Naive B cell (primary cell): ENCODE measurements at regions not wholly inside any gene's neighbourhood (a gene's known extent, or its start where the extent isn't known, plus 50 kb on each side); places are given as distances from the start of the nearest gene placed in this dataset.
A peak's percentile ranks its signal among the peaks of the same experiment; 100 is the strongest.

ENCODE experiments used
- ATAC-seq, 2 donors: fragments of 150-1000 bp; cut with Tn5 transposase; 2 replicates each; pipeline ENCODE4 v1.10.0; 2021; ENCODE audit warnings: low read depth in 2 of 2, mild to moderate bottlenecking in 2 of 2, moderate library complexity in 2 of 2
- DNase-seq: peaks from one replicate; pipeline ENCODE4 v3.0.0; 2022
- H3K27ac Mint-ChIP-seq, 6 donors: one replicate each; pipeline ENCODE4 v1.8.0; 2020 to 2022; ENCODE audit warnings: mild to moderate bottlenecking in 6 of 6, mixed read lengths in 6 of 6, moderate library complexity in 5 of 6, inconsistent platforms in 2 of 6
- H3K27me3 Mint-ChIP-seq, 3 donors: one replicate each; pipeline ENCODE4 v1.8.0; 2021 to 2022; ENCODE audit warnings: mixed read lengths in 3 of 3, mild to moderate bottlenecking in 1 of 3
- H3K36me3 Mint-ChIP-seq, 2 donors: one replicate each; pipeline ENCODE4 v1.8.0; 2020 to 2022; ENCODE audit warnings: mixed read lengths in 2 of 2, inconsistent platforms in 1 of 2, mild to moderate bottlenecking in 1 of 2
- H3K4me1 Mint-ChIP-seq, 3 donors: one replicate each; pipeline ENCODE4 v1.8.0; 2020 to 2022; ENCODE audit warnings: mixed read lengths in 3 of 3, inconsistent platforms in 1 of 3, mild to moderate bottlenecking in 1 of 3, moderate library complexity in 1 of 3
- H3K4me3 Mint-ChIP-seq, 8 donors: one replicate each; pipeline ENCODE4 v1.8.0; 2020 to 2022; ENCODE audit warnings: mild to moderate bottlenecking in 8 of 8, mixed read lengths in 8 of 8, moderate library complexity in 8 of 8, inconsistent platforms in 2 of 8
- H3K9me3 Mint-ChIP-seq, 7 donors: one replicate each; pipeline ENCODE4 v1.8.0; 2020 to 2022; ENCODE audit warnings: mixed read lengths in 7 of 7, mild to moderate bottlenecking in 5 of 7, inconsistent platforms in 2 of 7, moderate library complexity in 1 of 7

DNA sequence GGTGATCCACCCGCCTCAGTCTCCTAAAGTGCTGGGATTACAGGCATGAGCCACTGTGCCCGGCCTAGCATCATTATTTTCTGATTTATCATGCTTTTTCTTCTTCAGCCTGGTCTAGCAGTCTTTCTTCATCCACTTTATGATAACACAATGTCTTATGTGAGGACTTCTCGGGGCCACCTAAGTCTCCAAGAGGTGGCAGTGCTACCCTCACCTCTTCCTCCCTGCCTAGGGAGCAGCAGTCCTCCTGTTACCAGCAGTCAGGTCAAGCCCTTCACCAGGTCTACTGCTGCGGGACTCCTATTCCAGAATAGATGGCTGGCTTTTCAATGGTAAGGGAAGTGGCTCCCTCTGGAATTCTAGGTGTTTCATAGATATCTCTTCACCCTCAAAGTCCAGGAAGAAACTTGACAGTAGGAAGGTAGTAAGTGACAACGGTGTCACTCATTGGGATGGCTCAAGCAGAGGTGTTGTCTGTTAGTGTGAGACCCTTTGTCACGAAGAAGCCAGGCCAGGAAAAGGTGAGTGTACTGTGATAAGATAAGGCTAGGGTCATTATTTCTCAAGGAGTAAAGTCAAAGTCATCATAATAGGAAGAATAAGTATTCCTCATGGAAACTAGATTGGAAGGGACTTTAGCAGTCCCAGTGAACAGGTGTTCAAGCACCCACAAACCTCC is 164.0 kb downstream of the KLF5 start:
- Mint-ChIP-seq H3K4me1 (no peaks in the 10 kb centered on the region), H3K27me3 (no peaks in the 10 kb centered on the region), H3K36me3 (no peaks in the 10 kb centered on the region), H3K4me3 (no peak overlapping the region), H3K9me3 (peaks cover 0 to 8% (median 2%) of the 10 kb centered on the region in 7 donors), H3K27ac (peak overlapping the region in 2 of 6 donors; percentile 2 to 47)
- DNase-seq: no peak
- no peak for ATAC-seq

DNA sequence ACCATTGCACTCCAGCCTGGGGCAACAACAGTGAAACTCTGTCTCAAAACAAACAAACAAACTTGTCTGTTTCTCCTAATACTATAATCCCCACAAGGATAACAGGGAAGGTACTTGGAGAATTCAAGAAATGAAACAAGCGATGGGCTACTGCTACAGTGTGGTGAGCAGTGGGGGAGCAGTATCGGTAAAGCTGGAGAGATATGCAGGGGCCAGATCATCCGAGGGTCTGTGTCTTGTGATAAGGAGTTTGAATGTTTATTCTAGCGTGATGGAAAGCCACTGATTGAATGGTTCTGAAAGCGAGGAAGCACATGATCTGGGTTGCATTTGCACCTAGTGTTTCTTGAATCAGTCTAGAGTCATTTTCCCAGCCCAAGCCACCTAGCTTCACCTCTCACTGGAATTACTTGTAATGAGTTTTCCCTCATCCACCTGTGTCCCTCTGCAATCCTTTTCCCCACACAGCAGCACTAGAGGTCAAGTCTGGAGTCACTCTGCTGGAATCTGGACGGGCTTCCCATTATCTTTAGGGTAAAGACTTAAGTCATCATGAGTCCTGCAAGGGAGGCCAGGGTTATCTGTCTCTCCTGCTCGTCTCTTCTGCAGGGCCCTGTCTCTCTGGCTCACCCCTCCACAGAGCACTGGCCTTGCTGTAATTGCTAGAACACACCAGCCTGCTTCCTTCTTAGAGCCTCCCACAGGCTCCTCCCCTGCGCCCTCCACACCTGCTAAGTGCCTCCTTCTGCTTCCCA is 162.3 kb downstream of the KLF5 start:
- ATAC-seq: no peak
- Mint-ChIP-seq H3K27ac (no peak overlapping the region), H3K36me3 (no peaks in the 10 kb centered on the region), H3K4me1 (no peaks in the 10 kb centered on the region), H3K27me3 (no peaks in the 10 kb centered on the region), H3K9me3 (peaks cover 0 to 5% (median 0%) of the 10 kb centered on the region in 7 donors), H3K4me3 (no peak overlapping the region)
- no peak for DNase-seq

DNA sequence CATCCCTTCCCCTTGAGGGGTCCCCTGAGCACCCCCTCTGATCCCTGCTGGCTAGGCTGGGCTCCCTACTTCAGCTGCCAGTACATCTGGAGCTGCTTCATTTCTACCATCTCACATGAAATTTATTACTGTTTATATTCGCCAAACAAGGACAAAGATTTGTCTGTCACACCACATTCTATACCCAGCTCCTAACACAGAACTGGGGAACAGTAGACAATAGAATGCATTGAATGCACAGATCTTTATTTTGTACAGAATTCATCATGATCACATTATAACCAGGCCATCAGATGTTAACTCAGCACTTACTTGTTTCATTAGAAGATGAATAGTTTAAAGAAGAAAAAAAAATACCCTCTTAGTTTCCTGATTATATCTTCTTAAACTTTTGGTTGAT is 159.4 kb downstream of the KLF5 start:
- Mint-ChIP-seq H3K27ac (peak overlapping the region in 1 of 6 donors; percentile 29), H3K36me3 (no peaks in the 10 kb centered on the region), H3K4me3 (no peak overlapping the region), H3K9me3 (peaks cover 0 to 5% (median 0%) of the 10 kb centered on the region in 7 donors), H3K27me3 (no peaks in the 10 kb centered on the region), H3K4me1 (no peaks in the 10 kb centered on the region)
- DNase-seq: no peak
- ATAC-seq: no peak

DNA sequence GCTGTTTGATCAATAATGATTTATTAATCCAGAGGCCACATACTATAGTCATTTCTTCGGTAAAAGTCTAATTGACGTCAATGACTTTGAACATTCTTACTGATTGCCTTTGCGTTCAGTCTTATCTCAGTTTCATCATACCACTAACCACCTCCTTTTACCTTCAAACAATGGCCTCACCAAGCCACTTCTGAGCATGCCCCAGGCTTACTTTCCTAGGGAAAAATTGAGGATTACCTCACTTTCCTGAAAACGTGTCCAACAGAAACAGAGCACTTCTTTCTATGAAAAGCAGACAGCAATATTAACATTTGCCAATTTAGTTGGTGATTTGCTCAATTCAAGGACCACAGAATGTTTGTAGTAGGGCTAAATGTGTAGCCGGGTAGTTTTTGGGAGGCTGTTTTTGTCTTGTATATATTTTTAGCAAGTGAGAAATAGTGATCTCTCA is 157.6 kb downstream of the KLF5 start:
- no peak for DNase-seq
- Mint-ChIP-seq H3K4me1 (no peaks in the 10 kb centered on the region), H3K4me3 (no peak overlapping the region), H3K27me3 (no peaks in the 10 kb centered on the region), H3K9me3 (peaks cover 0 to 4% (median 0%) of the 10 kb centered on the region in 7 donors), H3K27ac (no peak overlapping the region), H3K36me3 (no peaks in the 10 kb centered on the region)
- ATAC-seq: no peak

DNA sequence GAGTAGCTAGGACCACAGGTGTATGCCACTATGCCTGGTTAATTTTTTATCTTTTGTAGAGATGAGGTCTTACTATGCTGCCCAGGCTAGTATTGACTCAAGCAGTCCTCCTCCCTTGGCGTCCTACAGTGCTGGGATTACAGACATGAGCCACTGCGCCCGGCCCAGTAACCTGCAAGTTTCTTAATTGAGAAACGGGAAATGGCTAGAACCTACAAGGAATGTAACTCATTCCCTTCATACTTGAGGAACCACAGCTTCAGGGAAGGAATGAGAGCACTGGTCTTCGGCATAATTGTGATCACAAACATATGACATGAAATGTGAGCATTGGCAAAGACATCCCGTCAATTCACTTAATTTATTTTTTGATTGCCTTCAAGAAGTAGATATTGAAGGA is 157.0 kb downstream of the KLF5 start:
- Mint-ChIP-seq H3K4me3 (no peak overlapping the region), H3K27me3 (no peaks in the 10 kb centered on the region), H3K27ac (no peak overlapping the region), H3K4me1 (no peaks in the 10 kb centered on the region), H3K36me3 (no peaks in the 10 kb centered on the region), H3K9me3 (no peaks in the 10 kb centered on the region)
- DNase-seq (no peak), ATAC-seq (no peak)

DNA sequence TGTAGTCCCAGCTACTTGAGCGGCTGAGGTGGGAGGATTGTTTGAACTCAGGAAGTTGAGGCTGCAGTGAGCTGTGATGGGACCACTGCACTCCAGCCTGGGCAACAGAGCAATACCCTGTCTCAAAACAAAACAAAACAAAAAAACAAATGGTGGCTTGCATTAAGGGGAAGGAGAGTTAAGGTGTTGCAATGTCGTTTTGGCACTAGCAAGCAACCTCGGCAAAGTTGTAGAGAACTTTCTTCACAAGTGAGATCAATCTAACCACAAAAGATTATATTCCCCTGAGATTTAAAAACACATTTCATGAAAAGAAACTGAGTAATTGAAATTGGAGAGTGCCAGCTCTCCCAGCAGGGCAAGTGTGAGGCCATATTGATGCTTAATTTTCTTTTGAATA is 153.7 kb downstream of the KLF5 start:
- no peaks in the 10 kb centered on the region for H3K36me3 Mint-ChIP-seq
- peaks cover 0 to 2% (median 0%) of the 10 kb centered on the region in 7 donors for H3K9me3 Mint-ChIP-seq
- no peaks in the 10 kb centered on the region for H3K27me3 Mint-ChIP-seq
- no peaks in the 10 kb centered on the region for H3K4me1 Mint-ChIP-seq
- H3K4me3 Mint-ChIP-seq: no peak overlapping the region
- ATAC-seq (no peak), DNase-seq (no peak)
- no peak overlapping the region for H3K27ac Mint-ChIP-seq

DNA sequence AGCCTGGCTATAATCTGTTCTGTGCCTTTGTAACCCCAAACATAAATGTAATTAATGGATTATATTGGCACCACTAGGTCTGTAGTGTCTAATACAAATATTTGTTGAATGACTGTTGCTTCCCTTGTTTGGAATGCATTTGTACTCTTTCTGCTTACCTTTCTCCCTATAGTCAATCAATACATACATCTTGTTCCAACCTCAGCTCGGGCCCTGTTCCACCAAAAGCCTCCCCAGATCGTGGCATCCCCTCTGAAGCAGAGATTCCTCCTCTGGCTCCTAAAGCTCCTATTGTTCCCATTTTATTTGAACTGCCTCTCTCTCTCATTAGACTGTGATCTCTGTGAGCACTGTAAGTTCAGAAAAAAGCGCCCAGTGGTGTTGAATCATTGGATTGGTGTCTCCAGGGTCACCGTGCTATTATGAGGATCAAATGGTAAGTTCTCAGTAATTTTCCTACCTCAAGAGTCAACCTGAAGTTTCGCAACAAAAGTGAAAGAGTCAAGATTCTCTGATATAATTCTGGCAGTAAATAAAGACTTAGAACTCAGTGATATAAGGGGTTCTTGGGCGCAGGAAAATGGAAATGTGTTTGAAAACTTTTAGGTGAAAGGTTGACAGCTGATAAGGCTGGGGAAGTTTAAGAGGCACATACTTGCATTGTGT is 151.5 kb downstream of the KLF5 start:
- H3K36me3 Mint-ChIP-seq: no peaks in the 10 kb centered on the region
- H3K4me1 Mint-ChIP-seq: no peaks in the 10 kb centered on the region
- no peaks in the 10 kb centered on the region for H3K27me3 Mint-ChIP-seq
- peaks cover 0 to 2% (median 0%) of the 10 kb centered on the region in 7 donors for H3K9me3 Mint-ChIP-seq
- H3K27ac Mint-ChIP-seq: no peak overlapping the region
- no peak overlapping the region for H3K4me3 Mint-ChIP-seq
- ATAC-seq: no peak
- no peak for DNase-seq

DNA sequence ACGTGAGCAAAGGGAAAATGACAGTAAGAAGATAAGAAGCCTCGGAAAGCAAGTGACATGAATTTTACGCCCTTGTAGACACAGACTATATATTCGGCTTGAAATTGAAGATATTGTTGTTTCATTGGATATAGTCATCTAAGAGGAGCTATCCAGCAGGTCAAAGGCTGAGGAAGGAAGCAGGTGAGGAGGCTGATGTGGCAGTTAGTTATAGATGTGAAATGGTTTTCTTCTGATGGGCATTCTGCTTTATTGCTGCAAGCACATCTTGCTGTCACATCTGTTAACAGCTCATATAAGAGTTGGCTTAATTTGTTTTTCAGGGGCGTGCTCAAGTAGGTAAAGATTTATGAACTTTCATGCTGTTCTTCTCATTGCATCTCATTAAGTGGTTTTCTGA is 146.1 kb downstream of the KLF5 start:
- peaks cover 0 to 5% (median 0%) of the 10 kb centered on the region in 7 donors for H3K9me3 Mint-ChIP-seq
- ATAC-seq (no peak), DNase-seq (no peak)
- peaks cover 6 to 8% (median 6%) of the 10 kb centered on the region in 3 donors for H3K27me3 Mint-ChIP-seq
- H3K4me3 Mint-ChIP-seq: no peak overlapping the region
- H3K4me1 Mint-ChIP-seq: no peaks in the 10 kb centered on the region
- H3K27ac Mint-ChIP-seq: no peak overlapping the region
- no peaks in the 10 kb centered on the region for H3K36me3 Mint-ChIP-seq

DNA sequence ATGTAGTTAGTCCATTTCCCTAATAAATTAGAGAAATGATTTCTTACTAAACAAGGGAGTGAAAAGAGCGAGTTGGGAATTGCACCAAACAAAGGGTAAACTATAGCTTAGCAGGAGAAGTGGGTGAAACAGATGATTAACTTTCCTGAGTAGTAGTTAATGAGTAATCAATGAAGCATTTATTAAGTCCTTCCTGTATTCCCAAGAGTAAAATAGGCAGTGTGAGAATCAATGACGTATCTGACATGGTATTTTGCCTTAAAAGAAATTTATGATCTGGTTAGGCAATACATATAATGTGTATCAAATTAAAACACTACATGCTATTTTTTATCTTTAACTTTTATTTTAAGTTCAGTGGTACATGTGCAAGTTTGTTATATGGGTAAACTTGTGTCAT is 142.8 kb downstream of the KLF5 start:
- no peaks in the 10 kb centered on the region for H3K4me1 Mint-ChIP-seq
- no peak overlapping the region for H3K27ac Mint-ChIP-seq
- no peak for DNase-seq
- no peaks in the 10 kb centered on the region for H3K36me3 Mint-ChIP-seq
- no peak overlapping the region for H3K4me3 Mint-ChIP-seq
- peaks cover 6 to 12% (median 6%) of the 10 kb centered on the region in 3 donors for H3K27me3 Mint-ChIP-seq
- ATAC-seq: no peak
- H3K9me3 Mint-ChIP-seq: peaks cover 0 to 4% (median 0%) of the 10 kb centered on the region in 7 donors

DNA sequence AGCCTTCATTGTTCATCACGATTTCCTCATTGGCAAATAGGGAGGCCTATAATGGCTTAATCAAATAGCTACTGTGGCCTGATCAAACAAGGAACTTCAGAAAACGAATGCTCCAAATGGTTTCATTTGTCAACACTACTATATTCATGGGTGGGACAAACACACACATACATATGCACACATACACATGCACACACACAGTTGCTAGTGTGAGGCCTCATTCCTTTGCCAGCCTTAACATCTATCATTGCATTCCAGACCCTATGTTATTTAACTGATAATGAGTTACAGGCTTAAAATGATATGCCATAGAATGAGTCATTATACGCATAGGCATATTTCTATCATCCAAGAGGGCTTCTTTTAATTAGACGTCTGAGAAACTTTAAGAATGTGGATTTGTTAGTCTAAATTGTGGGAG is 140.2 kb downstream of the KLF5 start:
- no peak overlapping the region for H3K4me3 Mint-ChIP-seq

DNA sequence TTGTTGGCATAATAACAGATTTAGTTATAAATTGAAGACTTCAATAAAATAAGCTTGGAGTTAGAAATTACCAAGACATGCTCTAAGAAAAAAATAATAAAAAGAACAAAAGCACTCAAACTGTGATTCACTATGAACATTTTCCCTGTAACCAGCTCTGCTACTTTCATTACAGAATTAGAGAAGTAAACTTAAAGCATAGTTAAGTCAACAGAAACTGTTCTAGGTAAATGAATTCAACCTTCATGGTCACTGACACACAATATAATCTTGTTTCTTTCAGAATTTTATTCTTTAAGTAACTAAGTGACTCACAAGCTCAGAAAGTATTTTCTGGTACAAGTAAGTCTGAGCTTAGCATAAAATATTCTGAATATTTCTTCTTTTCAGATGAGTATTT is 136.3 kb downstream of the KLF5 start:
- DNase-seq: no peak
- H3K4me3 Mint-ChIP-seq: no peak overlapping the region
- ATAC-seq: no peak

More for the DNA sequence above, 140.2 kb downstream of the KLF5 start:
- Mint-ChIP-seq H3K27me3 (peaks cover 4 to 10% (median 6%) of the 10 kb centered on the region in 3 donors), H3K27ac (no peak overlapping the region), H3K4me1 (no peaks in the 10 kb centered on the region), H3K9me3 (peaks cover 0 to 8% (median 0%) of the 10 kb centered on the region in 7 donors), H3K36me3 (no peaks in the 10 kb centered on the region)
- DNase-seq: no peak
- no peak for ATAC-seq

DNA sequence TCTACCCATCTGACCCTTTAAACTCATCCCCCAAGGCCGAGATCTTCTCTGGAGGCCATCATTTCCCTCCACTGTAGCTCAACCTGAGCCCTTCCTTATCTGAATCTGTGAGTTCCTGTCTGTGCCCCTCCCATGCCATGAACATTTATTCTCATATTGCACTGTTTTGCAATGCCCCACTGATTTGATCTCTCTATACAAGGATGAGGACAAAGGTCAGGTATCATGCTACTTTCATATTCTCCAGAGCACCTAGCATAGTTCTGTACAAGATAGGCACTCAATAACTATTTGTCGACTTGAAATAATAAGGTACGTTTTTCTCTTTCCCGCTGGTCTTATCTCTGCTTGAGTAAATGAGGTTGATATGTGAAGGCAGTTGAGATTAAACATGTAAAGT is 135.5 kb downstream of the KLF5 start:
- H3K9me3 Mint-ChIP-seq: peaks cover 0 to 6% (median 0%) of the 10 kb centered on the region in 7 donors
- peaks cover 0 to 4% (median 0%) of the 10 kb centered on the region in 3 donors for H3K27me3 Mint-ChIP-seq
- DNase-seq: no peak
- H3K27ac Mint-ChIP-seq: no peak overlapping the region
- no peak for ATAC-seq
- H3K36me3 Mint-ChIP-seq: no peaks in the 10 kb centered on the region
- H3K4me1 Mint-ChIP-seq: no peaks in the 10 kb centered on the region
- H3K4me3 Mint-ChIP-seq: no peak overlapping the region

More for the DNA sequence above, 136.3 kb downstream of the KLF5 start:
- Mint-ChIP-seq H3K9me3 (peaks cover 0 to 6% (median 0%) of the 10 kb centered on the region in 7 donors), H3K27me3 (peaks cover 0 to 4% (median 0%) of the 10 kb centered on the region in 3 donors), H3K4me1 (no peaks in the 10 kb centered on the region), H3K27ac (no peak overlapping the region), H3K36me3 (no peaks in the 10 kb centered on the region)

DNA sequence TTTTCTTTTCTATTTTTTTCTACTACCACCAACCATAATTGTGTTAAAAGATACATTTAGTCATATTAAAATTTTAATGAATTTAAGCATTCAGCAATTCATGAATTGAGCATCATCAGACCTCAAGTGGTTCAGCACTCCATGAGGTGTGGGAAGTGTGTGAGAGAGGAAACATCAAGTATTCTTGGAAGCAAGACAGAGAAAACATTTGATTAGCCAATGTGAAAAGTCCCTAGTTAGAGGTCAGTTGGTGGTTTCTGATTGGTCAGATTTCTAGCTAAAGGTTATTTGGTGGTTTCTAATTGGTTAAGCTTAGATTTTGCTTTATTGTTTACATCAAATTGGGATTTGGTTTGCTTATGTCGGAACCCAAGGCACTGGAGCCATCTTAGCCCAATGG is 134.7 kb downstream of the KLF5 start:
- ATAC-seq (no peak), DNase-seq (no peak)
- H3K4me1 Mint-ChIP-seq: no peaks in the 10 kb centered on the region
- H3K36me3 Mint-ChIP-seq: no peaks in the 10 kb centered on the region
- H3K4me3 Mint-ChIP-seq: no peak overlapping the region
- peaks cover 0 to 4% (median 0%) of the 10 kb centered on the region in 3 donors for H3K27me3 Mint-ChIP-seq
- H3K9me3 Mint-ChIP-seq: peaks cover 0 to 6% (median 0%) of the 10 kb centered on the region in 7 donors
- no peak overlapping the region for H3K27ac Mint-ChIP-seq
